H9 (cell line): ENCODE measurements at regions not wholly inside any gene's neighbourhood (a gene's known extent, or its start where the extent isn't known, plus 50 kb on each side); places are given as distances from the start of the nearest gene placed in this dataset.

Experiments used
- DNase-seq: peaks from one replicate; pipeline ENCODE4 v3.0.0-alpha.2; 2017
- H2AFZ ChIP-seq: one replicate; pipeline ENCODE4 v1.6.1; 2013; ENCODE audit warnings: mild to moderate bottlenecking, low read length, control low read depth, moderate library complexity
- H2AK5ac ChIP-seq: 2 replicates; pipeline ENCODE4 v1.6.1; 2013; ENCODE audit warnings: low read length, control low read depth, mixed read lengths; ENCODE audit not compliant: insufficient read length
- H2BK120ac ChIP-seq: one replicate; pipeline ENCODE4 v1.6.1; 2013; ENCODE audit warnings: low read depth, mild to moderate bottlenecking, low read length, control low read depth, inconsistent platforms; ENCODE audit not compliant: poor library complexity, severe bottlenecking
- H2BK12ac ChIP-seq: 2 replicates; pipeline ENCODE4 v1.6.1; 2013; ENCODE audit warnings: low read length, control low read depth, mixed read lengths, low read depth; ENCODE audit not compliant: insufficient read length
- H2BK15ac ChIP-seq: 2 replicates; pipeline ENCODE4 v1.6.1; 2013; ENCODE audit warnings: low read depth, low read length, control low read depth
- H2BK20ac ChIP-seq: one replicate; pipeline ENCODE4 v1.6.1; 2013; ENCODE audit warnings: low read depth, mild to moderate bottlenecking, low read length, control low read depth, inconsistent platforms; ENCODE audit not compliant: poor library complexity, severe bottlenecking
- H2BK5ac ChIP-seq: 2 replicates; pipeline ENCODE4 v1.6.1; 2013; ENCODE audit warnings: low read length, control low read depth, mixed read lengths; ENCODE audit not compliant: insufficient read length
- H3K14ac ChIP-seq: 2 replicates; pipeline ENCODE4 v1.6.1; 2013; ENCODE audit warnings: low read length, control low read depth; ENCODE audit not compliant: insufficient read depth
- H3K18ac ChIP-seq: 2 replicates; pipeline ENCODE4 v1.6.1; 2013; ENCODE audit warnings: low read depth, mild to moderate bottlenecking, mixed read lengths, low read length, control low read depth; ENCODE audit not compliant: insufficient read length
- H3K23ac ChIP-seq: 2 replicates; pipeline ENCODE4 v1.6.1; 2013; ENCODE audit warnings: low read length, control low read depth, mixed read lengths, low read depth; ENCODE audit not compliant: insufficient read length
- H3K23me2 ChIP-seq: 2 replicates; pipeline ENCODE4 v1.6.1; 2013; ENCODE audit warnings: low read depth, mild to moderate bottlenecking, mixed read lengths, low read length, control low read depth; ENCODE audit not compliant: insufficient read length, poor library complexity, severe bottlenecking
- H3K27ac ChIP-seq: 2 replicates; pipeline ENCODE4 v1.5.1; 2013; ENCODE audit warnings: low read length, control low read depth, mixed read lengths, low read depth; ENCODE audit not compliant: insufficient read length
- H3K27me3 ChIP-seq: 2 replicates; pipeline ENCODE4 v1.6.1; 2013; ENCODE audit warnings: low read length, control low read depth, inconsistent platforms; ENCODE audit not compliant: insufficient read depth
- H3K4ac ChIP-seq: 2 replicates; pipeline ENCODE4 v1.6.1; 2013; ENCODE audit warnings: low read depth, mild to moderate bottlenecking, control low read depth, inconsistent platforms, low read length, moderate library complexity
- H3K4me1 ChIP-seq: 2 replicates; pipeline ENCODE4 v1.6.1; 2013; ENCODE audit warnings: low read length, control low read depth, inconsistent platforms; ENCODE audit not compliant: insufficient read depth
- H3K4me2 ChIP-seq: 2 replicates; pipeline ENCODE4 v1.6.1; 2013; ENCODE audit warnings: low read length, control low read depth, mixed read lengths; ENCODE audit not compliant: insufficient read length, insufficient read depth
- H3K56ac ChIP-seq: 2 replicates; pipeline ENCODE4 v1.6.1; 2013; ENCODE audit warnings: low read depth, mild to moderate bottlenecking, mixed read lengths, low read length, control low read depth; ENCODE audit not compliant: insufficient read length
- H3K79me1 ChIP-seq: 2 replicates; pipeline ENCODE4 v1.6.1; 2013; ENCODE audit warnings: low read depth, mild to moderate bottlenecking, moderate library complexity, low read length, control low read depth, inconsistent platforms; ENCODE audit not compliant: insufficient read depth, poor library complexity, severe bottlenecking
- H3K79me2 ChIP-seq: 2 replicates; pipeline ENCODE4 v1.6.1; 2013; ENCODE audit warnings: low read length, control low read depth, inconsistent platforms; ENCODE audit not compliant: insufficient read depth
- H3K9ac ChIP-seq: 2 replicates; pipeline ENCODE4 v1.6.1; 2013; ENCODE audit warnings: low read length, control low read depth, mixed read lengths; ENCODE audit not compliant: insufficient read length; ENCODE audit errors: extremely low read depth
- H3K9me3 ChIP-seq: one replicate; pipeline ENCODE4 v1.6.1; 2013; ENCODE audit warnings: low read depth, low read length, inconsistent platforms; ENCODE audit not compliant: control insufficient read depth
- H3T11ph ChIP-seq: one replicate; pipeline ENCODE4 v1.6.1; 2013; ENCODE audit warnings: mild to moderate bottlenecking, low read length, control low read depth, inconsistent platforms
- H4K20me1 ChIP-seq: one replicate; pipeline ENCODE4 v1.6.1; 2013; ENCODE audit not compliant: control insufficient read depth, insufficient read length, insufficient read depth
- H4K5ac ChIP-seq: 2 replicates; pipeline ENCODE4 v1.6.1; 2013; ENCODE audit warnings: low read depth, mild to moderate bottlenecking, mixed read lengths, low read length, control low read depth; ENCODE audit not compliant: insufficient read length
- H4K8ac ChIP-seq: replicated peaks from 2 replicates; pipeline ENCODE4 v1.6.1; 2013; ENCODE audit warnings: low read length, control low read depth, mixed read lengths, low read depth; ENCODE audit not compliant: insufficient read length
- H4K91ac ChIP-seq: 2 replicates; pipeline ENCODE4 v1.6.1; 2013; ENCODE audit warnings: low read depth, mild to moderate bottlenecking, moderate library complexity, mixed read lengths, low read length, control low read depth; ENCODE audit not compliant: insufficient read length
- H3K27ac Mint-ChIP-seq, 3 experiments: 2 replicates in 2 of 3; 3 replicates in 1 of 3; pipeline ENCODE4 v1.8.0; 2020 to 2021; ENCODE audit warnings: mixed read lengths in 3 of 3, mild to moderate bottlenecking in 1 of 3, moderate library complexity in 1 of 3
- H3K27me3 Mint-ChIP-seq: 2 replicates; pipeline ENCODE4 v1.8.0; 2021; ENCODE audit warnings: low read depth, mild to moderate bottlenecking, moderate library complexity, mixed read lengths
- H3K36me3 Mint-ChIP-seq, 3 experiments: 2 replicates in 2 of 3; 3 replicates in 1 of 3; pipeline ENCODE4 v1.8.0; 2020 to 2021; ENCODE audit warnings: low read depth in 3 of 3, mixed read lengths in 3 of 3; ENCODE audit not compliant: insufficient read depth in 1 of 3
- H3K4me1 Mint-ChIP-seq, 2 experiments: 2 replicates each; pipeline ENCODE4 v1.8.0; 2020; ENCODE audit warnings: mixed read lengths in 2 of 2
- H3K4me3 Mint-ChIP-seq, 2 experiments: 2 replicates in 1 of 2; 3 replicates in 1 of 2; pipeline ENCODE4 v1.8.0; 2020 to 2021; ENCODE audit warnings: mild to moderate bottlenecking in 2 of 2, mixed read lengths in 2 of 2, moderate library complexity in 1 of 2
- H3K9me3 Mint-ChIP-seq, 2 experiments: 2 replicates in 1 of 2; 3 replicates in 1 of 2; pipeline ENCODE4 v1.8.0; 2020; ENCODE audit warnings: mild to moderate bottlenecking in 2 of 2, mixed read lengths in 2 of 2, moderate library complexity in 1 of 2
- CTCF ChIP-seq: fragments of 200-600 bp; sonication (generic); conservative IDR thresholded peaks from 3 replicates; pipeline ENCODE4 v1.8.0; 2021; ENCODE audit warnings: antibody characterized with exemption, mild to moderate bottlenecking
- WGBS: extraction: QIAGEN DNeasy Blood & Tissue Kit; methylation state at CpG from one replicate; pipeline ENCODE4 v1.1.7; 2013; ENCODE audit warnings: missing lambda C conversion rate, low lambda C conversion rate, mixed read lengths; ENCODE audit not compliant: insufficient read length; ENCODE audit errors: extremely low coverage; 5-methylcytosine and 5-hydroxymethylcytosine counted together

DNA sequence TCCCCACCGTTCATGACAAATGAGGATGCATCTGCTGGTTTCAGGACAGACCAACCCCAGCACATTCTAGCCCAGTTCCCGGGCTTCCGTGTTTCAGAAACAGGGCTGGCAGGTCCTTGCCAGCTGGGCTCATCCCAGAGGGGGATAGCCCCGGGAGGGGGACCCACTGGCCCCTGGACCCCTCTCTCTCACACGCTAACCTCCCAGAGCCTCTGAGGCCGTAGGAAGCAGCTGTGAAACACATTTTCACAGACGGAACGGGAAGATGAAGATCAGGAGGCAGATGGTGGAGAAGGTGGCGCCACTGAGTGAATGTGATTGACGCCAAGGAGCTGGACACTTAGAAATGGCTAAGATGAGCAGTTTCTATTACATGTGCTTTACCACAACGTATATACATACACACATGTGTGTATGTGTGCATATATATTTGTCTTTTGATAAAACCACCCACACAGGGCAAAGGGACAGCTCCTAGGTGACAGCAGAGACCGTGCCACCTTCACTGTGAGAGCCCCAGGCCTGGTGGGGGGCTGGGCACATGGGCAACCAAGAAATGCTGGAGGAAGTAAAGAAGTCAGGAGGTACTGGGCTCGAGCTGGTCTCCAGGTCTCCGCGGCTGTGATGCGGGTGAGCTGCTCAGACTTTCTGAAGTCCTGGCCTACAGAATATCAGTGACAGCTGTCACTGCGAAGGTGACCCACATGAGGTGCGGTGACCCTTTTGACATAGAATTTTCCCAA, 168.6 kb upstream of the IQSEC1 start:
- no peak overlapping the region for H3K9ac ChIP-seq
- no peak for DNase-seq
- Mint-ChIP-seq H3K36me3 (no peaks in the 10 kb centered on the region; a peak in 1 of 7 replicates), H3K27ac (no peak overlapping the region), H3K9me3 (no peaks in the 10 kb centered on the region), H3K27me3 (no peaks in the 10 kb centered on the region; the same call in 1 of the 2 replicates), H3K4me3 (no peak overlapping the region), H3K4me1 (peaks cover 0 to 3% of the 10 kb centered on the region in 2 experiments; a peak in 1 of 4 replicates)
- H3K4me1 ChIP-seq: peaks cover 3% of the 10 kb centered on the region; the same call in 1 of the 2 replicates
- no peaks in the 10 kb centered on the region for H4K20me1 ChIP-seq
- no peak overlapping the region for H2BK15ac ChIP-seq
- no peak overlapping the region for H4K91ac ChIP-seq
- H4K5ac ChIP-seq: no peak overlapping the region
- no peak overlapping the region for H3K23ac ChIP-seq
- H3K9me3 ChIP-seq: no peaks in the 10 kb centered on the region
- no peak overlapping the region for H2BK20ac ChIP-seq
- H3K4ac ChIP-seq: no peak overlapping the region
- H3K23me2 ChIP-seq: no peaks in the 10 kb centered on the region
- no peaks in the 10 kb centered on the region for H3K27me3 ChIP-seq
- no peak overlapping the region for H3K56ac ChIP-seq
- no peaks in the 10 kb centered on the region for H3K79me2 ChIP-seq
- no peak overlapping the region for H2AK5ac ChIP-seq
- no peak overlapping the region for H3K27ac ChIP-seq
- no peak overlapping the region for H4K8ac ChIP-seq
- H3K18ac ChIP-seq: no peak overlapping the region
- H2BK5ac ChIP-seq: no peak overlapping the region
- no peak overlapping the region for H2BK120ac ChIP-seq
- no peak overlapping the region for H3T11ph ChIP-seq
- no peak overlapping the region for H2BK12ac ChIP-seq
- H3K79me1 ChIP-seq: no peaks in the 10 kb centered on the region
- H2AFZ ChIP-seq: no peak overlapping the region
- no CpG with 5 or more reads among the region's 18 CpGs for WGBS
- no peak overlapping the region for H3K4me2 ChIP-seq
- TF ChIP-seq CTCF: peak; percentile 34; the same call in 1 of the 3 replicates
- H3K14ac ChIP-seq: no peak overlapping the region
